Neural progenitor cell (in vitro differentiated cells): ENCODE measurements at regions not wholly inside any gene's neighbourhood (a gene's known extent, or its start where the extent isn't known, plus 50 kb on each side); places are given as distances from the start of the nearest gene placed in this dataset. TPM values are rescaled to one million over a fixed set of nuclear protein-coding genes. Genes with fewer than 3 reads are reported as not detected.

Experiments
- DNase-seq: peaks from one replicate; pipeline ENCODE4 v3.0.0-alpha.2; 2016; ENCODE audit warnings: low spot score
- H2AFZ ChIP-seq: fragments of 200-600 bp; sonication (generic); replicated peaks from 2 replicates; pipeline ENCODE4 v1.6.1; 2016; ENCODE audit warnings: antibody characterized with exemption
- H3F3A ChIP-seq: fragments of 200-600 bp; sonication (generic); 2 replicates; pipeline ENCODE4 v1.6.1; 2016; ENCODE audit warnings: antibody characterized with exemption, low read depth
- H3K27ac ChIP-seq: fragments of 200-600 bp; sonication (generic); 2 replicates; pipeline ENCODE4 v1.5.1; 2016; ENCODE audit warnings: mild to moderate bottlenecking
- H3K27me3 ChIP-seq: fragments of 200-600 bp; sonication (generic); 2 replicates; pipeline ENCODE4 v1.6.1; 2016; ENCODE audit warnings: mild to moderate bottlenecking, moderate library complexity
- H3K36me3 ChIP-seq: fragments of 200-600 bp; sonication (generic); 2 replicates; pipeline ENCODE4 v1.5.1; 2016
- H3K4me1 ChIP-seq: fragments of 200-600 bp; sonication (generic); 2 replicates; pipeline ENCODE4 v1.6.1; 2016; ENCODE audit warnings: mixed run types
- H3K4me2 ChIP-seq: fragments of 200-600 bp; sonication (generic); 2 replicates; pipeline ENCODE4 v1.6.1; 2016
- H3K4me3 ChIP-seq: fragments of 200-600 bp; sonication (generic); 2 replicates; pipeline ENCODE4 v1.5.1; 2016
- H3K79me2 ChIP-seq: fragments of 200-600 bp; sonication (generic); 2 replicates; pipeline ENCODE4 v1.6.1; 2016; ENCODE audit warnings: low read depth
- H3K9ac ChIP-seq: fragments of 200-600 bp; sonication (generic); 2 replicates; pipeline ENCODE4 v1.6.1; 2016
- H3K9me3 ChIP-seq: fragments of 200-600 bp; sonication (generic); 2 replicates; pipeline ENCODE4 v1.5.1; 2016; ENCODE audit warnings: low read depth
- H4K20me1 ChIP-seq: fragments of 200-600 bp; sonication (generic); 2 replicates; pipeline ENCODE4 v1.6.1; 2016; ENCODE audit warnings: low read depth
- H3K27ac Mint-ChIP-seq: 3 replicates; pipeline ENCODE4 v1.8.0; 2021; ENCODE audit warnings: mixed read lengths
- H3K27me3 Mint-ChIP-seq: 2 replicates; pipeline ENCODE4 v1.8.0; 2022; ENCODE audit warnings: low read depth, mild to moderate bottlenecking, inconsistent platforms, moderate library complexity, mixed read lengths; ENCODE audit not compliant: insufficient read depth
- H3K36me3 Mint-ChIP-seq: 3 replicates; pipeline ENCODE4 v1.8.0; 2021; ENCODE audit warnings: mixed read lengths
- H3K4me1 Mint-ChIP-seq: 3 replicates; pipeline ENCODE4 v1.8.0; 2021; ENCODE audit warnings: mixed read lengths
- H3K4me3 Mint-ChIP-seq: 3 replicates; pipeline ENCODE4 v1.8.0; 2021; ENCODE audit warnings: mild to moderate bottlenecking, moderate library complexity, mixed read lengths
- H3K9me3 Mint-ChIP-seq: 3 replicates; pipeline ENCODE4 v1.8.0; 2020; ENCODE audit warnings: mixed read lengths
- CTCF ChIP-seq: fragments of 200-600 bp; sonication (generic); IDR thresholded peaks from 2 replicates; pipeline ENCODE4 v1.5.1; 2017; ENCODE audit warnings: antibody characterized with exemption, mild to moderate bottlenecking
- EZH2 ChIP-seq: fragments of 200-600 bp; sonication (generic); IDR thresholded peaks from 2 replicates; pipeline ENCODE4 v1.6.1; 2017; ENCODE audit warnings: antibody characterized with exemption, mild to moderate bottlenecking, moderate library complexity
- EZH2phosphoT487 ChIP-seq: fragments of 200-600 bp; sonication (generic); IDR thresholded peaks from 2 replicates; pipeline ENCODE4 v1.6.1; 2017; ENCODE audit warnings: antibody characterized with exemption
- small RNA-seq: library from RNA; depleted of rRNA; stranded (forward); fragments of <200 nt; gene quantifications from one replicate; pipeline ENCODE3, GENCODE V24; 2015

GRCh38 chr4:79467246-79467932 is 59.4 kb upstream of the GK2 start:
- no peaks in the 10 kb centered on the region for H3K9me3 ChIP-seq
- Mint-ChIP-seq H3K4me3 (no peak overlapping the region), H3K4me1 (peaks cover 2% of the 10 kb centered on the region), H3K9me3 (no peaks in the 10 kb centered on the region), H3K36me3 (no peaks in the 10 kb centered on the region), H3K27me3 (no peaks in the 10 kb centered on the region), H3K27ac (no peak overlapping the region)
- no peaks in the 10 kb centered on the region for H3F3A ChIP-seq
- no peak for TF ChIP-seq EZH2
- no peak for TF ChIP-seq EZH2phosphoT487
- no peak for TF ChIP-seq CTCF
- H3K9ac ChIP-seq: no peak overlapping the region
- peak overlapping the region; percentile 27 for H3K4me2 ChIP-seq
- no peaks in the 10 kb centered on the region for H3K36me3 ChIP-seq
- H3K27ac ChIP-seq: peak overlapping the region; percentile 36
- no peaks in the 10 kb centered on the region for H3K27me3 ChIP-seq
- H3K79me2 ChIP-seq: no peaks in the 10 kb centered on the region
- peak; percentile 12 for DNase-seq
- H3K4me1 ChIP-seq: peaks cover 31% of the 10 kb centered on the region
- no peaks in the 10 kb centered on the region for H4K20me1 ChIP-seq
- H2AFZ ChIP-seq: no peak overlapping the region
- H3K4me3 ChIP-seq: no peak overlapping the region

- no peak overlapping the region for H3K4me3 ChIP-seq
- TF ChIP-seq EZH2phosphoT487 (no peak), EZH2 (no peak), CTCF (no peak)
- no peak overlapping the region for H3K9ac ChIP-seq
- H3K4me1 ChIP-seq: peaks cover 31% of the 10 kb centered on the region
- no peaks in the 10 kb centered on the region for H3K79me2 ChIP-seq
- no peak for DNase-seq
- H3K36me3 ChIP-seq: no peaks in the 10 kb centered on the region
- no peak overlapping the region for H3K4me3 Mint-ChIP-seq
- no peak overlapping the region for H3K27ac Mint-ChIP-seq
- H3K27me3 ChIP-seq: no peaks in the 10 kb centered on the region
- no peaks in the 10 kb centered on the region for H3K27me3 Mint-ChIP-seq
- peaks cover 2% of the 10 kb centered on the region for H3K4me1 Mint-ChIP-seq
- H3K4me2 ChIP-seq: no peak overlapping the region
- no peaks in the 10 kb centered on the region for H3K9me3 ChIP-seq
- H3K27ac ChIP-seq: no peak overlapping the region
- no peak overlapping the region for H2AFZ ChIP-seq
- H3K9me3 Mint-ChIP-seq: no peaks in the 10 kb centered on the region
- no peaks in the 10 kb centered on the region for H4K20me1 ChIP-seq
- H3F3A ChIP-seq: no peaks in the 10 kb centered on the region
- no peaks in the 10 kb centered on the region for H3K36me3 Mint-ChIP-seq
Observed at GRCh38 chr4:79466621-79467020, 58.6 kb upstream of the GK2 start.

Small RNA genes lying in the stretch of these regions (small RNA-seq; reads per million reads assigned to genes)
- not detected for gene RF00072
